KOPT-K1 (cell line): ENCODE measurements at regions not wholly inside any gene's neighbourhood (a gene's known extent, or its start where the extent isn't known, plus 50 kb on each side); places are given as distances from the start of the nearest gene placed in this dataset.

Experiments
- H3K27ac ChIP-seq: fragments of 200-600 bp; sonication (generic); 2 replicates; pipeline ENCODE4 v1.5.1; 2016; ENCODE audit warnings: antibody characterized with exemption, mild to moderate bottlenecking, low read depth, low read length; ENCODE audit not compliant: poor library complexity, severe bottlenecking
- H3K36me3 ChIP-seq: fragments of 200-600 bp; sonication (generic); 2 replicates; pipeline ENCODE4 v1.5.1; 2017; ENCODE audit warnings: antibody characterized with exemption, mild to moderate bottlenecking, low read length, moderate library complexity; ENCODE audit not compliant: insufficient read depth
- H3K9me3 ChIP-seq: fragments of 200-600 bp; sonication (generic); 2 replicates; pipeline ENCODE4 v1.5.1; 2017; ENCODE audit warnings: antibody characterized with exemption, low read length, mild to moderate bottlenecking; ENCODE audit not compliant: insufficient read depth, poor library complexity, severe bottlenecking

DNA sequence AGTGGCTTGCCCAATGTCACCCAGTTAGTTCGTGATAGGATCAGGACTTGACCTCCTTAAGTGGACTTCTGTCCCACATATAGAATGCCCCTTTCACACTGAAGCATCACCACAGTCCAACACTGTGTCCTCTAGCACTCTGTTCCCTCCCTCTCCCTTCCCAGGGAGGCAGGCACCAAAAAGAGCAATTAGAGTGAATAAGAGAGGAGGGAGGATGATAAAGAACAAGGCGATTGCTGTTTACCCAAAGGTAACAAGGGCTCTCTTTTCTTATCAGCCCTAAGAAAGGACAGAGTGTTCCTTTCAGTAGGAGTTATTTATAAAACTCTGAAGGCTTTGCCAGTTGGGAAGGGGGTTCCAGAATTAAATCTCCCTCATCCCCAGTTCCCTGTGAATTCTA is 192.7 kb upstream of the ATP2B1 start:
- H3K9me3 ChIP-seq: no peaks in the 10 kb centered on the region
- no peaks in the 10 kb centered on the region for H3K36me3 ChIP-seq
- H3K27ac ChIP-seq: no peak overlapping the region

DNA sequence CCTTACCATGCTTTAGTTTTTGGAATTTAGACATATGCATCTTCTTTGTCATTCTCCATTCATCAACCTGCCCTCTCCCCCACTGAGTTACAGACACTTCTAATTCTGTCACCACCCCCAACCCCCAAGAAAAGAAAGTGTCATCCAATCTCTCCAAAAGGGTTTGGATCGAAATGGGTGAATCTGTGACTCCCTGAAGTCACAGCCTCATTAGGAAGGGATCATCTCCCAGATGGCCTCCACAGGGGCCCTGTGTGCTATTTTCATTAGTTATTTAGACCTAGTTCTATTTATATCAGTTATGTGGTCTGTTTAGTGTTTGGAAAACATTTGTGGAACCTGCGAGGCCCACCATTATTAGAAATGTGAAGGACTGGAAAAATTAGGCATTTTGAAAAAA is 191.0 kb upstream of the ATP2B1 start:
- no peaks in the 10 kb centered on the region for H3K36me3 ChIP-seq
- no peaks in the 10 kb centered on the region for H3K9me3 ChIP-seq
- H3K27ac ChIP-seq: no peak overlapping the region

DNA sequence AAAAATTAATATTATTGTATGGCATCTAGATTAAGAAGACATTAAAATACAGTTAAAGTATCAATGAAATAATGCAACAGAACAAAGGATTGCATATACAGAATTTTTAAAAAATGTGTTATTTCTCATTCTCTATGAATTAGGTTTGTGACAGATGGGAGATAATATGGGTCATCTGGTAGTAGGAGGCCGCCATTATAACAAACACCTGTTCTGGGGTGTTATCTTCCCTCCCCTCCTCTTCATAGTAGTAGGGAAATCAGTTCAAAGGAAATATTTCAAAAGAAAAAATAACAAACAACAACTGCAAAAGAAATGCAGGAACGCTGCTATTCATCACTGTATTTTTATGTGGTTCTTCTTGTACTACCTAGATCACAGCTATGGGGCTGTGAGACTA is 187.0 kb upstream of the ATP2B1 start:
- Histone ChIP-seq H3K36me3 (no peaks in the 10 kb centered on the region), H3K27ac (no peak overlapping the region), H3K9me3 (no peaks in the 10 kb centered on the region)

DNA sequence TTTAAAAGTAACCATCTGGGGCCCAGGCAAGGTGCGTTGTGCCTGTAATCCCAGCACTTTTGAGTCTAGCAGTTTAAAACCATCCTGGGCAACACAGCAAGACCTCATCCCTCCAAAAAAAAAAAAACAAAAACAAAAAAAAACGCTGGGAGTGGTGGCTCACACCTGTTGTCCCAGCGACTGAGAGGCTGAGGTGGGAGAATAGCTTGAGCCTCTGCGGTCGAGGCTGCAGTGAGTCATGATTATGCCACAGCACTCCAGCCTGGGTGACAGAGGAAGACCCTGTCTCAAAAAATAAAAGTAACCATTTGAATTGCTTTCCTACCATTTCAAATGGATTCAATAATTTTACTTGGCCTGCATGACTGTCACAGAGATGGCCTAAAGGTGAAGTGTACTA is 186.5 kb upstream of the ATP2B1 start:
- no peaks in the 10 kb centered on the region for H3K36me3 ChIP-seq
- no peaks in the 10 kb centered on the region for H3K9me3 ChIP-seq
- no peak overlapping the region for H3K27ac ChIP-seq

DNA sequence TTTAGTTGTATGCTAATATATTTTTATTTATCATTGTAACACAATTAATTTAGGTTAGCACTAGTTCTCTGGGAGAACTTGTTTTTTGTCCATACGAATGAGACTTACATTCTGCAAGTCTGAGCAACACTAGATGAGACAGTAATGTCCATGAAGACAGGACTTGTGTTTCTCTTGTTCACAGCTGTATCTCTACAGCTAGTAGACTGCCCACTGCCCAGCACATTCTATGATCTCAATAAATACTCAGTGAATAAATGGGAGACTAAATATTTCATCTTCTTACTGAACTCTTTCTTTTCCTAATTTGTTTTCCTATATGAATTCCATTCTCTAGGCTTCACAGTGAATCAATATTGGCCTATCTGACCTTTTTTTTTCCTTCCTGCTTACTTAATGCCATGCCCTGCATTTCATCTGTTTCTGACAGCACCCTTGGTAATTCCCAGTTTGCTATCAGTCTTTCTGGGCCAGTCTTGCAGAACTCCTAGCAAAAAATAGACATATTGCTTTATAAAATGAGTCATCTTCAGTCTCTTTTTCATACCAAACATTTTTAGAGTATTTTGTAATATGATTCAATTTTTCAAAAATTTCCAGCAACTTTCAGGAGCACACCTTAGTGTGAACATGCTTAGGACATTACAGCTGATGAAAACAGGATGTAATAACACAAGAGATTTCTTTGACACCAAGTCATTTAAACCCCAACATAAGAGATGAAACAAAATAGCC is 185.5 kb upstream of the ATP2B1 start:
- no peak overlapping the region for H3K27ac ChIP-seq
- H3K9me3 ChIP-seq: no peaks in the 10 kb centered on the region
- no peaks in the 10 kb centered on the region for H3K36me3 ChIP-seq

DNA sequence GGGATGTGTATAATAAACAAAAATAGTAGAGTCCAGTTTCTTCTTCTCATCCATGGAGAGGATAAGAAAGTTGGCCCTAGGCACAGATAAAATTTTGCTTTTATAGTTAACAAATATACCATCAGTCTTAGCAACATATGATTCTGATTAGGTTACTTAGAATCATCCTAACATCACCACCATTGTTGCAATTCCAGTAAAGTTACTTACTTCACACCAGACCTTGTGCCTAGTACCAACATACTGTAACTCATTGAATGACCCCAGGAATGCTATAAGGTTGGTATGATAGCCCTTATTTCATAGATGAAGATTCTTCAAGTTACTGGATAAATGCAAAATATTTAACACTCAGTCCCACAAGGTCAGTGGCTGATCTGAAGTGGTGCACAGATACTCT is 183.8 kb upstream of the ATP2B1 start:
- Histone ChIP-seq H3K9me3 (no peaks in the 10 kb centered on the region), H3K27ac (no peak overlapping the region), H3K36me3 (no peaks in the 10 kb centered on the region)

DNA sequence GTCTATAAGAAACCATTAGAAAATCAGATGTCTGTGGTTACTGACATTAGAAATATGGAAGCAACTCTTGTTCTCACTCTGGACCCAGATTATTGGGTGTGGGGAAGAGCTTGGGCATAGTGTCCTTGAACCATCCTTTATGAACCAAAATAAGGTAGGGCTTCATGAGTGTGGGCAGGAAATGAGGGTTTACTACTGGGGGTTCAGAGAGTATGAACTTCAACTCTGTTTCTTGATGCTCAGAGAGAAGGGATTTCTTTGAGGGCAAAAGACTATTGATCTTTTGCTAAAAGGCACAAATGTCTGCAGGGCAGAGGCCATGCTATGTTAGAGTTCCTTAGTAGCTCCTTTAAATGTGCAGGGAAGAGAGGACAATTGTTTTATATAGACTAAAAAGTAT is 183.3 kb upstream of the ATP2B1 start:
- H3K27ac ChIP-seq: no peak overlapping the region
- H3K36me3 ChIP-seq: no peaks in the 10 kb centered on the region
- H3K9me3 ChIP-seq: no peaks in the 10 kb centered on the region

DNA sequence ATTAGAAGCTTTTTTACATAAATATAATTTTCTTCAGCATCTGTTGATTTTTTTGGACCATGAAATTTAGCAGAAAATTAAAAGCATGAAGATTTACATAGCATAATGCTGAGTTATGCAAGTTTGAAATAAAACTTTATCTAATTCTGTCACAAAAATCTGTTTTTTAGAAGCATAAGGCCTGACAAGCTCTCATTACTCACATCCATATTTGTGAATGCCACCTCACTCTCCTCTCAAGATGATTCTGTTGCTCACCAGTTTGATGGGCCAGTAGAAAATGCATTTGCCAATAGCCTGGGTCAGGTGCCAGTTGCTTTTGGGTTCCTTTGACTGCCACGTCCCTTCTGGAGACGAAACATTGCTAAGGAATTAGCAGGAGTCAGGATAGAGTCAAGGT is 181.5 kb upstream of the ATP2B1 start:
- Histone ChIP-seq H3K36me3 (no peaks in the 10 kb centered on the region), H3K9me3 (no peaks in the 10 kb centered on the region), H3K27ac (no peak overlapping the region)

DNA sequence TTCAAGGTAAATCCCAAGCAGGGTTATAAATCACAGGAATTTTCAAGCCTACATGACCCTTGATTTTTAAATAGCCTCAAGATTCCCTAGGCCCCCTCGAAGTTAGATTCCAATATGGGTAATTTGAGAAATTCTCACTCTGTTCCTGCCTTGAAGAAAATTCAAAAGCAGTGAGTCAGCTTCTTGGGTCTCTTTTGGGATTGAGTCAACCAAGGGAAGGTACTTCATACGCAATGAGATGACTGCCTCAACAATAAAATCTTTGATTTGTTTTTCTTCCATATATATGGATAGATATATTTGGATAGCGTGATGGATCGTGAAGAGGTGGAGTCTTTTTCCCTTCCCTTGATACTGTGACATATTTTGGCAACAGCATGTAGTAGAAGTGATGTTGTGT is 180.4 kb upstream of the ATP2B1 start:
- Histone ChIP-seq H3K9me3 (no peaks in the 10 kb centered on the region), H3K27ac (no peak overlapping the region), H3K36me3 (no peaks in the 10 kb centered on the region)

DNA sequence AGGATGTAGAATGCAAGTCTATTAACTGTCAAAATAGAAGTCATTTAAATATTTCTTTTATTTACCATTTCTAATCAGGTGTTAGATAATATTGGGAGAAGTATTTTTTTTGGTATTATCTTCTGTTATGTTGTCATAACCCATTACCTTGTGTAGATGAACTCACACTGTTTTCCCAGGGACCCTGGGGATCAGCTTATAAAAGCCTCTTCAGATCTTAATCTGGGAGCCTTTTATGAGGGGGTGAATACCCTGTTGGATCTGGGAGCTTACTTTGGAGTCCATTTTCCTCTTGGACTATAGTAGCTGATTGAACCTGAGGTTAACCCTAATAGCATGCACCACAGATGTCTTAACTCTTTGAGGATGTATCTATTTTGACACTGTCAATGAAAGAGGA is 176.3 kb upstream of the ATP2B1 start:
- no peak overlapping the region for H3K27ac ChIP-seq
- no peaks in the 10 kb centered on the region for H3K9me3 ChIP-seq
- no peaks in the 10 kb centered on the region for H3K36me3 ChIP-seq

DNA sequence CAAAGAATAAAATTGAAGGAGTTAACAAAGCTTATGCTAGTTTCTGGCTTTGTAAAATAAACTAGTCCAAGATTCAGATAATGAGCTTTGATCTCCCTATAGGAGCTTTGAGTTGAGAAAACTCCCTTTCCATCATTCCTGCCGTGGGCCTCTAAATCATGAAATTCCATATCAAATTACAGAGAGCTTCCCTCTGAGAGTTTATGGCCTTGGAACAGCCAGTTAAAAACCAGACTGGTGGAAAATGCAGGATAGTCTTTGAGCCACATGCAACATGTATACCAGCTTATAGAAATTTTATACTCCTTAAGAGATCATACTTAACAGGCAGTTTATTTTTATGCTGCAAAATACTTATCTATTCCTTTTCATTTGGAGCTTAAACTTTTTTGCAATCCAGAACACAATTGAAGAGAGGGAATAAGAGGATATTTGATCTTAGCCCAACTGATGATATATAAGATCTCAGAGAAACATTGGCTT is 175.8 kb upstream of the ATP2B1 start:
- no peaks in the 10 kb centered on the region for H3K36me3 ChIP-seq
- no peaks in the 10 kb centered on the region for H3K9me3 ChIP-seq
- no peak overlapping the region for H3K27ac ChIP-seq

DNA sequence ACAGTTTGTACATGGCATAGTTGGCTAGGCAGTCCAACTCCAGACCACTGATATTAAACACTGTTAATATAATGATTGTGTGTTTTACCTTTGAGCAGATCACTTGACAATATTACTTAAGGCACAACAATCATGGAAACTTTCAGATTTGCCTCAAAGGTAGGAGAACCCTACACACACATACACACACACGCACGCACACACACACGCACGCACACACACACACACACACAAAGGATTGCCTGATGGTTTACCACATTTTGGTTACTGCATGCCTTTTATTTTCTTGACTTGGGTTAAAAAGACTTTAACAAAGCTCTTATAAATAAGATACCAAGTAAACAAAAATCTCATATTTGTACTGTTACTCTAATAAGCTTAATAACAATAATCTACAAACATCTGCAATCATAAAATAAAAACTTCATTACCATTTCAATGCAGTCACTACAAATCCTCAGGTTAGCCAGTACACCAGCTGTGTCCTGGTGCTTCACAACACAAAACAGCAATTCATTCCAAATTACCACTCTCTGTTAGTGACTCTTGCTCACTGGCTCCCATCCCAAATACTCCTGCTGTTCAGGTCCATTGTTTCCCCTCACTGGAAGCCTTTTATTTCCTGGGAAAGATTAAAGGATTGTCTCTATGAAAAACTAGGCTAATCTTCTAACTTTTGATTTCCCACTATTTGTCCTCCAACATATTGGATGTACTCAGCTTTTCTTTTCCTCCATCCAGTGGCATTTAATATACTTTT is 175.2 kb upstream of the ATP2B1 start:
- Histone ChIP-seq H3K36me3 (no peaks in the 10 kb centered on the region), H3K9me3 (no peaks in the 10 kb centered on the region), H3K27ac (no peak overlapping the region)

DNA sequence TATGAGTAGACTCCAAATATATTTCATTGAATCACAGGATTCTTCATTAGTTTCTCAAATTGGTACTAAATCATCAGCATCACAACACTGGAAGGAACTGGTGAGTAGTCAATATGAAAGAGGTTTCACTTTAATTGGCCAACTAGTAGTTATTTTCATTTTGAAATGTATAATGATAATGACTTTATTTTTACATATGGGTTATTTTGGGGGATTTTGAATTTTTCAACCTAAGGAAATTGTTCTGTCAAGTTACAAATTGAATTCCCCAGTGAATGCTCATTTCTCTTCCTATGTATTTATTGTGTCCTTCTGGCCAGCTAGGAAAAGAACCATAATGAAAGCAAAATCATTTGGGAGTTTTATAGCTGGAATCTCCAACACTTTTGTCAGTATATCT is 174.2 kb upstream of the ATP2B1 start:
- Histone ChIP-seq H3K9me3 (no peaks in the 10 kb centered on the region), H3K36me3 (no peaks in the 10 kb centered on the region), H3K27ac (no peak overlapping the region)

DNA sequence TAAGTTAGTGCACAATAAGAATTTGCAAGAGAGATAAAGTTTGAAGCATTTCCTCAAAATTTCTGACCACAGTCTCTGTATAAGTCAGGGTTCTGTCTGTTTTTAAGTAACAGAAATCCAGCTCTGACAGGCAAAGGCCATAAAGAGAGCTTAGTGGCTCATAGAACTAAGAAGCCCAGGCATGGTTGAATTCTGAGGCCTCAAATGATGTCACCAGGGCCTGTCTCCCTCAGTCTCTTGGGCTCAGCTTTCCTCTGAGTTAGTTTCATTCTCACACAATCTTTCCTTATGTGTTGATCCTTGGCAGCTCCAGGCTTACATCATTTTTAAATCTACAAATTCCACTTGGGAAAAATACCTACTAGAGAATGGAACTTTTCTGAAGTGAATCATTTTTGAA is 173.4 kb upstream of the ATP2B1 start:
- Histone ChIP-seq H3K36me3 (no peaks in the 10 kb centered on the region), H3K9me3 (no peaks in the 10 kb centered on the region), H3K27ac (no peak overlapping the region)

DNA sequence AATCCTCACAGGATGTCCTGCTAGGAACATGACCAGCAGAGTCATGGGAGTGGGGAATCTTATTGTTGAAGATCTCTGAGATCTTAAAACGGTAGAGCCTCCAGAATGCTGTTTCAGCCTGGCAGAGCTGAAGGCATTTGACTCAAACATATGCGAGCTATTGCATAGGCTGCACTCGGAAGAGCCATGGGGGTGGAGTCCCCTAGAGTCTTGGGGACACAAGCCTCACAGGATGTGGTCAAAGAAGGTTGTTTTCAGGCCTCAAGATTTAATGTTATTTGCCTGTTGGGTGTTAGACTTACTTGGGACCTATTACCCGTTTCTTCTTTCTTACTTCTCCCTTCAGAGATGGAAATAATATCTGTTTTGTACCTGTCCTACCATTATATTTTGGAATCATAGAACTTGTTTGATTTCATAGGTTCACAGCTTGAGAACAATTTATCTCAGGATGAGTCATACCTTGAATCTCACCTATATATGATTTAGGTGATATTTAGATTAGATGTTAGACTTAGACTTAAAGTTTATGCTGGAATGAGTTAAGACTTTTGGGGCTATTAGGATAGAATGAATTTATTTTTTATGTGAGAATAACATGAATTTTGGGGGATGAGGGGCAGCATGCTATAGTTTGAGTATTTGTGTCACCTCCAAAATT is 172.2 kb upstream of the ATP2B1 start:
- Histone ChIP-seq H3K9me3 (no peaks in the 10 kb centered on the region), H3K27ac (no peak overlapping the region), H3K36me3 (no peaks in the 10 kb centered on the region)
